Activated B cell treated with CpG ODN at 0.5 μM for 24 hours (primary cell): ENCODE measurements at regions not wholly inside any gene's neighbourhood (a gene's known extent, or its start where the extent isn't known, plus 50 kb on each side); places are given as distances from the start of the nearest gene placed in this dataset.

Source experiments
- ATAC-seq: fragments of 200-7000 bp; cut with Tn5 transposase; one replicate; pipeline ENCODE4 v1.10.0; 2021; ENCODE audit warnings: low read depth, mild to moderate bottlenecking, moderate library complexity
- CTCF ChIA-PET: fragments of 350-600 bp; sonication (Branson Sonifier 250); formaldehyde crosslinking; loops from one replicate; lab custom pipeline; 2021; ENCODE audit warnings: antibody characterized with exemption; lab: Charles Lee
- POLR2A ChIA-PET: fragments of 350-600 bp; sonication (Branson Sonifier 250); formaldehyde crosslinking; loops from one replicate; lab custom pipeline; 2021; ENCODE audit warnings: antibody characterized with exemption; lab: Charles Lee
- DNase-seq: peaks from one replicate; pipeline ENCODE4 v3.0.0; 2022
- H3K27ac Mint-ChIP-seq: one replicate; pipeline ENCODE4 v1.8.0; 2020; ENCODE audit warnings: mixed read lengths
- H3K27me3 Mint-ChIP-seq: one replicate; pipeline ENCODE4 v1.8.0; 2021; ENCODE audit warnings: mixed read lengths
- H3K36me3 Mint-ChIP-seq: one replicate; pipeline ENCODE4 v1.8.0; 2021; ENCODE audit warnings: low read depth, mixed read lengths
- H3K4me1 Mint-ChIP-seq: one replicate; pipeline ENCODE4 v1.8.0; 2021; ENCODE audit warnings: mixed read lengths
- H3K4me3 Mint-ChIP-seq: one replicate; pipeline ENCODE4 v1.8.0; 2020; ENCODE audit warnings: mild to moderate bottlenecking, mixed read lengths
- H3K9me3 Mint-ChIP-seq: one replicate; pipeline ENCODE4 v1.8.0; 2020; ENCODE audit warnings: mixed read lengths
- intact Hi-C: fragments of 100-400 bp; cut with micrococcal nuclease; formaldehyde crosslinking; loops from one replicate; pipeline ENCODE4 v1.15.1; 2024
- TF ChIP-seq, protein P1 (sequence below): fragments of 200-600 bp; IDR thresholded peaks from one replicate; pipeline ENCODE4 v1.8.0; 2022; ENCODE audit warnings: antibody characterized with exemption, mild to moderate bottlenecking

DNA sequence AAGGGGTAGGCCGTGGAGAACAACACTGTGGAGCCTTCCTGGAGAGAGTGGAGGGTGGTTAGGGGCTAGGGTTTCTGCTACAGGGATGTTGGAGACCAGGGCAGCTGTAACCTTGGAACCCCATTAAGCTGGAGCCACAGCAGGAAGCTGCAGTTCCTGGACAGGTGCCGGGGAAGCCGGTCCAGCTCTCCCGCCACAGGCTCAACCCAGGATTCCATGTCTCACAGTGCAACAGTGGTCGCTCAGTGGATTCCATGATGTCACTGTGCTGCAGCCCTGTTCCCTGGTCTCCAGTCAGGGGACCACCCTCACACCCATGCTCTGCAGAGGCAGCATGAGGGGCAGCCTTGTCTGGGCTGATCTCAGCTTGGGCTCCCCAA is 264.6 kb upstream of the CDYL start:
- H3K27me3 Mint-ChIP-seq: peaks cover 5% of the 10 kb centered on the region
- no peaks in the 10 kb centered on the region for H3K9me3 Mint-ChIP-seq
- ChIA-PET POLR2A (no interaction called here), CTCF (no interaction called here)
- TF ChIP-seq, protein P1, sequence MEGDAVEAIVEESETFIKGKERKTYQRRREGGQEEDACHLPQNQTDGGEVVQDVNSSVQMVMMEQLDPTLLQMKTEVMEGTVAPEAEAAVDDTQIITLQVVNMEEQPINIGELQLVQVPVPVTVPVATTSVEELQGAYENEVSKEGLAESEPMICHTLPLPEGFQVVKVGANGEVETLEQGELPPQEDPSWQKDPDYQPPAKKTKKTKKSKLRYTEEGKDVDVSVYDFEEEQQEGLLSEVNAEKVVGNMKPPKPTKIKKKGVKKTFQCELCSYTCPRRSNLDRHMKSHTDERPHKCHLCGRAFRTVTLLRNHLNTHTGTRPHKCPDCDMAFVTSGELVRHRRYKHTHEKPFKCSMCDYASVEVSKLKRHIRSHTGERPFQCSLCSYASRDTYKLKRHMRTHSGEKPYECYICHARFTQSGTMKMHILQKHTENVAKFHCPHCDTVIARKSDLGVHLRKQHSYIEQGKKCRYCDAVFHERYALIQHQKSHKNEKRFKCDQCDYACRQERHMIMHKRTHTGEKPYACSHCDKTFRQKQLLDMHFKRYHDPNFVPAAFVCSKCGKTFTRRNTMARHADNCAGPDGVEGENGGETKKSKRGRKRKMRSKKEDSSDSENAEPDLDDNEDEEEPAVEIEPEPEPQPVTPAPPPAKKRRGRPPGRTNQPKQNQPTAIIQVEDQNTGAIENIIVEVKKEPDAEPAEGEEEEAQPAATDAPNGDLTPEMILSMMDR: no peak
- H3K4me1 Mint-ChIP-seq: no peaks in the 10 kb centered on the region
- no peak overlapping the region for H3K27ac Mint-ChIP-seq
- H3K4me3 Mint-ChIP-seq: no peak overlapping the region
- DNase-seq: no peak
- ATAC-seq: no peak
- intact Hi-C loops: no loop called here
- no peaks in the 10 kb centered on the region for H3K36me3 Mint-ChIP-seq

DNA sequence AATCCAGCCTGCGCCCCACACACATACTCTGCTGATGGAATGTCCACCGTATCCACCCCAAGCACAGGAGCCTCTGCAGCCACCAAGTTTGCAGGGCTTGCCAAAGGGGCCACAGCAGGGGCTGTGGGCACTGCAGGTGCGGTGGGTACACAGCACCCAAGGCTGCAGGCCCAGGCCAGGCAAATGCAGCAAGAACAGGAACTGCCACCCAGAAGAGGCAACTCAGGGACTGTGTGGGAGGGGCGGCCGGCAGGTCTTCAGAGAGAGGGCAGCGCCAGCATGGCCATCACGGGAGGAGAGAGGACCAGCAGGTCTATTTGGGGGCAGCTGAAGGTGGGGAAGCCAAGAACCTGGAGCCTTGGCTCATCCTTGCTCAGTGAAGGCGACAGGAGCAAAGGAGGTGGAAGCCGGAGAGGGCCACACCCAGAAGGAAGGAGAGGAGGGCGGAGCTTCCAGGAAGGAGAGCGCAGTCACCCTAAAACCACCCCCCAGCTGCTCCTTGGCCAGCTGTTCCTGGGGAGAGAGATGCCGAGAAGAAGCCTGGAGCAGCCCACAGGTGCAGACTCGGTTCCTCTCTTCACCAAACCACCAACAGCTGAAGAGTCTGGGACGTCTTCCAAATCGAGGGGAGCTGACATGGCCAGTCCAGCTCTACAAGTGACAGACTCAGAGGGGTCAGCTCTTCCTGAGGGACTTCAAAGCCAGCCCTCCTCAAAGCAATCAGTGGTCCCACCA is 265.1 kb upstream of the CDYL start:
- H3K4me3 Mint-ChIP-seq: no peak overlapping the region
- DNase-seq: no peak
- H3K4me1 Mint-ChIP-seq: no peaks in the 10 kb centered on the region
- ATAC-seq: no peak
- TF ChIP-seq, protein P1: no peak
- H3K36me3 Mint-ChIP-seq: no peaks in the 10 kb centered on the region
- H3K9me3 Mint-ChIP-seq: no peaks in the 10 kb centered on the region
- H3K27ac Mint-ChIP-seq: no peak overlapping the region
- ChIA-PET CTCF (no interaction called here), POLR2A (no interaction called here)
- H3K27me3 Mint-ChIP-seq: peaks cover 5% of the 10 kb centered on the region
- intact Hi-C loops: no loop called here

DNA sequence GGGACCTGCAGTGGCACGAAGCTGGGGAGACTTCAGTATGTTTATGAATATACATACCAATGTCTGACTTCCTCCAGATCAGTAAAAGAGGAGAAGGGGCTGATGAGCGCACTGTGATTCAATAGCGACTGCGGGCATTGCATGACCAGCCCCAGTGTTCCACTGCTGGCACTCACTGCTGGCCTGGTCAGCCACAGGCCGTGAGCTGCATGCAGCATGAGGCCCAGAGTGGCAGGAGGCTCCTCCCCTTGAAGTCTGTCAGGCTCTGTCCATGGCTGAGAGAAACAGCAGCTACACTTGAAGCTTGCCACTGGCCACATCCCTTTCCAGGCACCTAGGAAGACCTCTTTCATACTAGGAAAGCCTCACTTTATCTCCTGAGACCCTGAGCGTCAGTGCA is 265.9 kb upstream of the CDYL start:
- Mint-ChIP-seq H3K4me1 (no peaks in the 10 kb centered on the region), H3K9me3 (no peaks in the 10 kb centered on the region), H3K4me3 (no peak overlapping the region), H3K27me3 (peaks cover 5% of the 10 kb centered on the region), H3K27ac (no peak overlapping the region), H3K36me3 (no peaks in the 10 kb centered on the region)
- DNase-seq (no peak), ATAC-seq (no peak)
- CTCF ChIA-PET: no interaction called here
- TF ChIP-seq, protein P1: no peak
- POLR2A ChIA-PET: no interaction called here
- intact Hi-C loops: no loop called here

DNA sequence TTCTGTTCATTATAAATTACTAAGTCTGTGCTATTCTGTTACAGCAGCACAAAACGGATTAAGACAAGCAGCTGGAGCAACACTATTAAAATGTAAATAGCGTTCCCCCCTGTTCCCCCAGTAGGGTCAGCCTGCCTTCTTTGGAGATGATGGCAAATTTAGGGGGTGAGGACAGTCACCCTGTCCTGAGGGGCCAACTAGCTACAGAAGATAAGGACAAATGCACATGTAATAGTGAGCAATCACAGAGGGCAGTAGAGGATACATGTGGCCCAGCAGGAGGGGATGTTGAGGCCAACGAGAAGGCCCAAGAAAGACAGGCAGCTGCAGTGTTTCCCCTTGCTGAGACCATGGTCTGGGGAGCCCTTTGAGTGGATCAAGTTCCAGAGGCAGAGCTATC is 266.7 kb upstream of the CDYL start:
- TF ChIP-seq, protein P1: no peak
- no peak for DNase-seq
- H3K4me1 Mint-ChIP-seq: no peaks in the 10 kb centered on the region
- H3K27ac Mint-ChIP-seq: no peak overlapping the region
- no peaks in the 10 kb centered on the region for H3K36me3 Mint-ChIP-seq
- H3K9me3 Mint-ChIP-seq: no peaks in the 10 kb centered on the region
- no peak overlapping the region for H3K4me3 Mint-ChIP-seq
- intact Hi-C loops: no loop called here
- H3K27me3 Mint-ChIP-seq: peaks cover 5% of the 10 kb centered on the region
- ATAC-seq: no peak
- ChIA-PET CTCF (no interaction called here), POLR2A (no interaction called here)

DNA sequence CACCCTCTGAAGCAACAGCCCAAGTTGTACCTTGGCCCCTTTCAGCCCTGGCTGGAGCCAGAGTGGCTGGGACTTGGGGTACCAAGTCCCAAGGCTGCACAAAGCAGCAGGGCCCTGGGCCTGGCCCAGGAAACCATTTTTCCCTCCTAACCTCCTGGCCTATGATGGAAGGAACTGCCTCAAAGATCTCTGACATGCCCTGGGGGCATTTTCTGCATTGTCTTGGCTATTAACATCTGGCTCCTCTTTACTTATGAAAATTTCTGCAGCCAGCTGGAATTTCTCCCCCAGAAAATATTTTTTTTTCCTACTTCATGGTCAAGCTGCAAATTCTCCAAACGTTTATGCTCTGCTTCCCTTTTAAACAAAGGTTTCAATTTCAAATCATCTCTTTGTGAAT is 269.4 kb upstream of the CDYL start:
- CTCF ChIA-PET: no interaction called here
- Mint-ChIP-seq H3K9me3 (peaks cover 2% of the 10 kb centered on the region), H3K4me3 (no peak overlapping the region), H3K4me1 (no peaks in the 10 kb centered on the region), H3K27ac (no peak overlapping the region), H3K36me3 (no peaks in the 10 kb centered on the region), H3K27me3 (peaks cover 13% of the 10 kb centered on the region)
- POLR2A ChIA-PET: no interaction called here
- DNase-seq: no peak
- ATAC-seq: no peak
- TF ChIP-seq, protein P1: no peak
- intact Hi-C loops: no loop called here
